Activated CD8-positive, alpha-beta memory T cell treated with anti-CD3 and anti-CD28 coated beads for 4 hours (primary cell): ENCODE measurements at regions not wholly inside any gene's neighbourhood (a gene's known extent, or its start where the extent isn't known, plus 50 kb on each side); places are given as distances from the start of the nearest gene placed in this dataset.

Experiments
- DNase-seq, 2 donors: peaks; one replicate each; pipeline ENCODE4 v3.0.0-alpha.2; 2020; ENCODE audit warnings: low read depth in 2 of 2

DNA sequence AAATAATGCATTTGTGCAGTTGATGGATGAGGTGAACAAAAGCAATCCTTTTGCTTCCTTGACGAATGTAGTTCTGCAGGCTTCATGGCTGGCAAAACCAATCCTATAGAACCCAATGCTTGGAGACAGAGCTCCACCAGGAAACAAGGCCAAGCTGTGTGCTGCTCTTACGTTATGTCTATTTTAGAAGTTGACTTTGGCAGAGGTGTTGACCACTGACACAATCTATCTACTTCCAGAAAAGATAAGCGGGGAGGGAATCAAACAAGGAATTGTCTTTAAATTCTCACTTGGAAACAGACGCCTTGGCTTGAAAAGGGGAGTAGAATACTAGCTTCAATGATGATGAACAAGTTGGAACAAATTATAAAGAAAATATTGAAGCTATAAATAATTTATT, 211.2 kb downstream of the SETD4 start:
- no peak for DNase-seq

DNA sequence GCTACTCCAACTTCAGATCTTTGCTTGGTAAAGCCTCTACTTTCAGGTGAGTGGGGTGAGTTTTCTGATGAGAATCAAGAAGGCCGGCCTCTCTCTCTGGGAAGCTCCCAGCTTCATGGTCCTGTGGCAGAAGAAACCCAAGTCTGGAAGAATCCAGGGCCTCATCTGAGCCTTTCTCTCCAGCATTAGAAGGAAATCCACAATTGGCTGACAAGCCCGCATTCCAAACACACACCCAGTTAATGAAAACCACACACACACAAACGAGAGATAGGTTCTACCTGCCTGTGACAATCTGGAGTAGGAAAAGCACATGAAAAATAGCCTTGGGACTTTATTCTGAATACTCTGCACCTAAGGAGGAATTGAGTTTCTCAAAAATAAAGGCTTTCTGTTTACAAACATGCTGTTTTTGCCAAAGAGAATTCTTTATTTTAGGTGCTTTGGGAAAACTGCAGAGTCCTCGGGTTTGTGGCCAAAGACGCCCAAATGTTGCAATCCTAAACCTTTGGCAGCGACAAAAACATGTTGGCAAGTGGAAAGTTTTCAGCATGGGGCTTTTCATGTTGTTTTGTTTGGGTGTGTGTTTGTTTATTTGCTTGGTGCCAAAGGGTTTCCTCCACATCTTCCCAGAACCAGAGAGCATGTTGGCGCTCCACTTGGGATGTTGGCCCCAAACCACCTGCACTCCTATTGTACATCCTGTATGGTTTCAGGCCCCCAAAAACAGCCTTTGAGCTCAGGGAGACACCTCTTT, 216.2 kb downstream of the SETD4 start:
- DNase-seq, result no peak

DNA sequence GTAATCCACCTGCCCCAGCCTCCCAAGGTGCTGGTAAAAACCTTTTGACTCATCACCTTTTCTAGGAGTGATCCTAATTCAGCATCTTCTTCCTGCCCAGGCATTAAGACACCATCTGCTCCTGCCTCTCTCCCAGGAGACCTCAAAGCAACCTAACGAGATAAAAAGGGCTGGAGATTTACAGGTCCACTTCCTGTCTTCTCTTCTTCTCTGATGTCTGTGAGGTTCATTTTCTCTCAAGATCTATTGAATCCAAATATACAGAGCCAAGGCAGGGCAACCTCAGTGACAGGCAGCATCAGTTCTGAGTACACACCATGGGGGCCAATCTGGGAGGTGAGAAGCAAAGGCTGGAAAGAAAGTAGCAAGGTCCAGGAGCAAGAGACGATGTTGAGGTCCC, 219.4 kb downstream of the SETD4 start:
- no peak for DNase-seq

DNA sequence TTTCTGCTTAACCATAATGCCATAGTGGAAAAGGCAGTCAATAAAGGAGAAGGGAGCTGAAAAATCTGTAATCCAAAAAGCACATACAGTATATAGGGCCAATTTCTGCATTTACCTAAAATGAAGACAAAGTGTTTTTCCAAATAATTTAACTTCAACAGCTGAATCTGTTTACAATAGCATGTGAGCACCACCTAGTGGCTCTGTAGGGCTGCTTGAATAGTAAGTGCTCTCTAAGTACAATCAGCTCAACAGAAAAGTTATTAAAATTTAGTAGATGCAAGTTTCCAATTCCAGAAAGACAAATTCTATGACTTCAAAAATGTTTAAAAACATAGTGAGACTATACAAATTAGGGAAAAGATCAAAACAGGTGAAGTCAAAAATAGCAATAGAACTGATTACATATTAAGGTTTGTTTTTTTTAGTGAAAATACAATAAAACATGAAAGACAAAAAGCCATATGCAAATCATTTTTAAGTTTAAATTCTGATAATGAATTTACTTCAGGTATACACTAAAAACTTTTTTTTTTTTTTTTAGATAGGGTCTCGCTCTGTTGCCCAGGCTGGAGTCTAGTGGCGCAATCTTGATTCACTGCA, 220.0 kb downstream of the SETD4 start:
- peak; percentile 8 to 16 for DNase-seq

DNA sequence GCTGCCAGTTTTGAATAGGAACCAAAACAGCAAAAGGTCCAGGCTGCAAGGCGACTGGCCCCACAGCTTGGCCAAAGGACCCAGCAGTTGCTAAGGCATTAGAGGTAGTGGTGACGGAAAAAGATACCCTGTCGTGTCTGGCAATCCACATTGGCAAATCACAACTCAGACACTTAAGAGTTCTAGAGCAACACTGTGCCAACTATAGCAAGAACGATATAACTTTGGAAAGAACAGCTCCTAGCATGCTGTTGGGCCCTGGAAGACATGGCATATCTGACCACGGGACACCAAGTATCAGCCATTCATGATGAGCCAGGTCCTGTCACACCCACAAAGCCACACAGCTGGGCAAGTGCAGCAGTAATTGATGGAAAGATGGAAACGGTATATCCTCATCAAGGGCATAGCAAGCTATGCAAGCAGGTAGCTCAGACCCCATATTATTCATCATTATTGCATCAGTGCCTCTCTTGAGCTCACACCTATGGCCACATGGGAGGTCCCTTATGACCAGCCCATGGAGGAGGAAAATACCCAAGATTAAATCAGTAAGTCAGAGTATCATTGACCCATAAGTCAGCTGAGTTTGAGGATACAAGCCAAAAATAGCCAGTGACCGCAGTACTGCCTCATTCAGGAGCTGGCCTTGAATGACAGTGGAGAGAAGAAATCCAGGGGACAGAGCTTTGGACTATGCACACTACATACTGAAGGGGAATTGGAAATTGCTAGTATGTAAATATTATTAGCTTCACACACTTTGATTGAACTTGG, 221.2 kb downstream of the SETD4 start:
- no peak for DNase-seq

DNA sequence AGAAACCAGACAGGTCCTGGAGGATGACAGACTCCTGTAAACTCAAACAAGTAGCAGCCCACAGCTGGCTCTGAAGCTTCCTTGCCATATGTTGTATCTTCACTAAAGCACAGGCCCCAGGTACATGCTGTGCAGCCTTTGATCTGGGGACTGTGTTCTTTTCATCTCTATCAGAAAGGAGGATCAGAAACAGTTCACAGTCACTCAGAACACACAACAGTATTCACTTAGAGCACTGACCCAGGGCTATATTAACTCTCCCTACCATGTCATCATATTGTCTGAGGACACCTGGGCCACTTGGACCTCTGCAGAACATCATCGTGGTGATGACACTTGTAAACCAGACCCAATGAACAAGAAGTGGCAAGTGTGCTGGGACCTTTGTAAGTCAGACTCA, 222.0 kb downstream of the SETD4 start:
- DNase-seq, result no peak

DNA sequence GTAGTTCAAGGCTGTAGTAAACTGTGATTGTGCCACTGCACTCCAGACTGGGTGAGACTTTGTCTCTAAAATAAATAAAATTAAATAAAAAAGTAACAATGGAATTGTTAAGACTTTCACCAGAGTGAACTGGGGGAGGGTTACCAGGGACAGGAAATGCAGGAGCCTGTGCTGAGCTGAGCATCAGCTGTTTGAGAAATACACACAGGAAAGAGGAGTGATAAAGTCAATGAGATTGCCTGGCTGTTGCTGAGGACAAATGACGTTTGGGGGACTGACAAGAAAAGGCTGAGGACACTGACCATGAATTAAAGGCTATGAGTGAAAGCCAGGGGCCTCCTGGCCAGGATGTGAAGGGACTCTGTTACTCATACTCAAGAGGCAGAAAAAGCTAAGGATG, 226.3 kb downstream of the SETD4 start:
- DNase-seq, result no peak

DNA sequence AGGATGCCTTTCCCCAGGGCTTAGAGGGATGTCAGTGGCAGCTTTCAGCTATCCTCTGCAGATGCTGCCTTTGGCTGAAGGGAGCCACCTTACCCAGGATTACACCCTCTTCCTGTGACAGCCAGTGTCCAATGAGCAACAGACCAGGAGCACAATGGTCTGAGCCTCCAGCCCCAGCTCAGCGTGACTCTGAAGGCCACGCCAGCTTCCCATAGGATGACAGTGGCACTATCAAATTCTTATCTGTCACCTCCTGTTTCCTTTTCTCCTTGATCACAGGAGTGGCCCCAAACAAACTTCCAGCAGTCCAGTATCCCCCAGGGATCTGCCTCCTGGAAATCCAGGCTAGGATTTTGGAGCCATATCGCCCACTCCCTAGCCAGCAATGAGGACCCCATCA, 226.9 kb downstream of the SETD4 start:
- no peak for DNase-seq

DNA sequence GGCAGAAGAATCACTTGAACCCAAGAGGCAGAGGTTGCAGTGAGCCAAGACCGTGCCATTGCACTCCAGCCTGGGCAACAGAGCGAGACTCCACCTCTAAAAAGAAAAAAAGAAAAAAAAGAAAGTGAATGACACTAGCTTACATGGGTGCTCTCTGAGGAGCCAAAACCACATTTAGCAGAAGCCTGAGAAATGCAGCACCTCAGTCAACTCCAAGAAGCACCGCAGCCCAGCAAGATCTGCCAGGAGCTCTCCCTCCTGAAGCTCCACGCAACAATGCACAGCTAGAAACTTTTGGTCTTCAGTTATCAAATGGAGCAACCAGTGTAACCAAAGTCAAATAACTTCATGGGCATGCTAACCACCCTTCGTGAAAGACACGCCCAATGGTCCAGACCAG, 229.1 kb downstream of the SETD4 start:
- DNase-seq, result no peak

DNA sequence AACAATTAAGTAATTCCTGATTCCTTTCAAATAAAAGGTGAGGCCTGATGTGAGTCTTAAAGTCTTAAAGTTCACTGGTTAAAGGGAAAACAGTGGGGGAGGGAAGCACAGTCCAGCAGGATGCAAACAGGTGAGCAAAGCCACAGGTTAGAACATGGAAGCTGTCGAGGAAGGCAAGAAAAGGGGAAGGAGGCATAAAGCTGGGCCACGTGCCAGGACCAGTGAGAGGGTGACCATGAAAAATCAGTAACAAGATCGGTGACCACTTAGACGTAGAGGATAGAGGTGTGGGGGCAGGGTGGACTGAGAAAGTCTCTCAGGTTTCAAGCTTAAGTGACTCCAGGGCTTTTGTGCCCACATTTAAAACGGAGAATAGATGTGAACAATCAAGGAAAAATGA, 231.3 kb downstream of the SETD4 start:
- DNase-seq, result no peak

DNA sequence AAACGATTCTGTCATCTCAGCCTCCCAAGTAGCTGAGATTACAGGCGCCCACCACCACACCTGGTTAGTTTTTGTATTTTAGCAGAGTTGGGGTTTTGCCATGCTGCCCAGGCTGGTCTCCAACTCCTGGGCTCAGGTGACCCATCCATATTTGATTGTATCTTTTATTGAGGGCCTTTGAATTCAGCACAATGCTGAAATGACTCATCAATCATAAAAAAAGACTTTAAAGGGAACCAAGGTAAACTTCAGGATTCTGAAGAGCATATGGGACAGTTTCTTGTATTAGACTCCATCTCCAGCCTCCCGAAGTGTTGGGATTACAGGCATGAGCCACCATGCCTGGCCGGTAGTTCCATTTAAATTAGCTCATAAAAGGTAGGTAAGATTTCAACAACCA, 232.2 kb downstream of the SETD4 start:
- DNase-seq, result no peak

DNA sequence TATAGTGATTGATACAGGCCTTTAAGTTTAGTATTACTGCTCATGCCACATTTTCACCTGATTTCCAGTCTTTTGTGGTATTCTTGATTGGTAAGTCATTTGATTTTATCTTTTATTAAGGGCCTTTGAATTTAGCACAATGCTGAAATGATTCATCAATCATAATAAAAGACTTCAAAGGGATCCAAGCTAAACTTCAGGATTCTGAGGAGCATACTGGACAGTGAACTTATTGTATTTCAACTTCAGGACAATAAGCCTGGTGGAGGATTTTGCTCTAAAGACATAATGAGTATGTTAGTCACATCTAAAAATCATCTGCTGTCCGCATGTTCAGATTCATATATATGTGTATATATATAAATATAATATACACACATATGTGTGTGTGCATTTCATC, 233.3 kb downstream of the SETD4 start:
- DNase-seq, result no peak

DNA sequence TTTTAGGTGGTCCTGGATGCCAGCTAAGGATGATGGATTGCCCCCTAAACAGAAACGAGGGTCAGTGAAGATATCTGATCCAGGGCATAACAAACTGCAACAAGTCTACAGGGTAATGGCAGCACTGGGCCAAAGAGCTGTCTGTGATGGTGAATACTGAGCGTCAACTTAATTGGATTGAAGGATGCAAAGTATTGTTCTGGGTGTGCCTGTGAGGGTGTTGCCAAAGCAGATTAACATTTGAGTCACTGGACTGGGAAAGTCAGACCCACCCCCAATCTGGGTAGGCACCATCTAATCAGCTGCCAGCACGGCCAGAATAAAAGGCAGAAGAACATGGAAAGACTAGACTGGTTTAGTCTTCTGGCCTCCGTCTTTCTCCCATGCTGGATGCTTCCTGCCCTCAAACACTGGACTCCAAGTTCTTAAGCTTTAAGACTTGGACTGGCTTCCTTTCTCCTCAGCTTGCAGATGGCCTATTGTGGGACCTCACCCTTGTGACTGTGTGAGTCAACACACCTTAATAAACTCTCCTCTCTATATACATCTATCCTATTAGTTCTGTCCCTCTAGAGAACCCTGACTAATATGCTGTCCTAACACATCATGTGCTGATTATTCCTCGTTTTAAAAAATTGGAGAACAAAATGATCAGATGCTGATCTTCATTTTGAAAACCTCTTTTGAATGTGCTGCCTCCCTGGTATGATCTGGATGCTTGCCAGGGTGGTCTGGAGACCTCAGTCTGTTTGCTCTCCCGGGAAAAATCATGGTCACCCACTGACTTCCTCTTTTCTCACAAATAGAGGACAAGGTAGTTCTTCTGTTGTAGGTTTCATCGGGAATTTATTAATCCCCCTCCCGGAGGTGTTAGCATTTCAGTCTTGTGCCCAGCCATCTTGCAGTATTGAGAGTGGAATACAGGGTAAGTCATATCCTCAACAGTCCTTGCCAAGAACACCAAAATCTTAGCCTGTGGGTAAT, 234.7 kb downstream of the SETD4 start:
- no peak for DNase-seq

DNA sequence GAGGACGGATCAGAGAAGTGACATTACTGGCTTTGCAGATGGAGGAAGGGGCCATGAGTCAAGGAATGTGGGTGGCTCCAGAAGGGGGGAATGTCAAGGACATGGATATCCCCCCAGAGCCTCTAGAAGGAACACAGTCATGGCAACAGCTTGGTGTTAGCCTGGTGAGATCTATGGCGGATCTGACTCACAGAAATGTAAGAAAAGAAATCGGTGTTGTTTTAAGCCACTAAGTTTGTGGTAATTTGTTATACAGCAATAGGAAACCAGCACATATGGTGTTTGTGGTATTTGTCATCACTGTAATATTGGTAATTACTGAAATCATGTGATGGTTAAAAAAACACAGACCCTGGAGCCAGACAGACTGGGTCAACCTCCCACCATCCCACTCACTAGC, 236.2 kb downstream of the SETD4 start:
- DNase-seq, result no peak

DNA sequence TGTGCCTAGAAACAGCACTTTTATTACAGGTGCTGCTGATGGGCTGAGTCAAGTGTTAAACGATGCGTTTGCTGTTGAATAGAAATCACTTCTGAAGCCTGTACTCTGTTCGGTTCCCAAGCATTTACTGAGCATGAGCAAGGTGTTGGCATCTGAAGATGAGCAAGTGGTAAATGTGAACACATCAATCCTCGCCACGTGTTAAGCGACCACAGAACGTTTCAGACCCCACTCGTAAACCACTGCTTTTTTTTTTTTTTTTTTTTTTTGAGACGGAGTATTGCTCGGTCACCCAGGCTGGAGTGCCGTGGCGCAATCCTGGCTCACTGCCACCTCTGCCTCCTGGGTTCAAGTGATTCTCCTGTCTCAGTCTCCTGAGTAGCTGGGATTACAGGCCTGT, 241.2 kb downstream of the SETD4 start:
- no peak for DNase-seq

DNA sequence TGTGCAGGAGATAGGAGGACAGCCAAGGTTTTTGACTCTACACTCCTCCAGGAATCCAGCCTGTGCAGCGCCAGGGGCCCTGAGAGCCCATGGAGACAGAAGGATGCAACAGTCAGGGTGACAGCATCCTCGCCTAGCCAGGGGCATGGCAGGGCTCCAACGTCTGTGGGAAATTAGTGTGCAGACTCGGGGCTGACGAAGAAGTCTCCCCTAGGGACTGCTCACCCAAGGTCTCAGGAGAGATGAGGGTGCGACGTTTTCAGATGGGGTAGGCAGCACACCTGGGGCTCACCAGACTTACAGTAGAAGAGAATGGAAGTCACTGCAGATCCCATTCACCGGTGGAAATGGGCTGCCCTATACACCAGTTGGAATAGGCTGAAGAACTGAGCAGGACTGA, 241.7 kb downstream of the SETD4 start:
- no peak for DNase-seq

DNA sequence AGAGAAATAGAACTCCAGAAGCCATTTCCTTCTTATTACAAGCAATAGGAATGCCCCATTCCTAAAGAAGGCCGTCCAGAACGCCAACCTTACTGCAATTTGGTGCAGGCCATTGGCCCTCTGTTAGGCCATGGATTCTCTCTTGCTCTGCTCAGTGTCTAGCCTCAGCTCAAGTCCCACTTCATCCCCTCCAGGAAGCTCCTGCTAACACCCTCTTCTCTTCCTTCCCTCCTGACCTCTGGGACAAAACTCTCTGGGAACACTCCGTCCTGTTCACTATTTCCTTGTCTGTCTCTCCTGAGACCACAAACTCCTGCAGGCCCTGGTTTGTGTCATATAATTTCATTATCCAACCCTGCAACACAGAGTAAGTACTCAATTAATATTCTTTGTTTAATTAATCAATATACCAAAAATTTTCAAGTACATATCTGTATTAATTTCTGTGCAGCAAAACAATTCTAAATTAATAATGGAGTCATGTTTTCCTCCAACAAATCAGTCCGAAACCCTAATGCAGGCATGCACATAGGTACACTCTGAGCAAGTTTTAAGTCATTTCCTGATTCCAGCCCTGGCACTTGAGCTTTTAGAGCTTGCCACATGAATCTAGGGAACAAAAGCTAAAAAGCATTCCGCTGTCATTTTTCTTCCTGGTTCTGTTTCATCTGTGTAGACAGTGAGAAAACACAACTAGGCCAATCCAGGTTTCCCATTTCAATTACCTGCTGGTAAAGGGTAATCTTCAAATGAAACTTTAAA, 245.3 kb downstream of the SETD4 start:
- DNase-seq, result no peak

DNA sequence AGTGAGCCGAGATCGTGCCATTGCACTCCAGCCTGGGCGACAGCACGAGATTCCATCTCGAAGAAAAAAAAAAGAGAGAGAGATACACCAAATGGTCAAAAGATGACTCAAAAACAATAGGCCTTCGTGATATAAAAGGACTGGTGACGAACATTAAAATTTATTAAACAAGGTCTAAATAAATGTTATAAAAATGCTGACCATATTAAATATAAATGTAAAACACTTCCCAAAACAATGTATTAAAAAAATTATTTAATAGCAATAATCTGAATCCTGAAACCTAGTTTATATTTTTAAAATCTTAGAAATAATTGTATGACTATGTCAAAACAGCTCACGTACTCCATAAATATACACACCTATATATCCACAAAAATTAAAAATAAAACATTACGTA, 247.6 kb downstream of the SETD4 start:
- DNase-seq, result no peak

DNA sequence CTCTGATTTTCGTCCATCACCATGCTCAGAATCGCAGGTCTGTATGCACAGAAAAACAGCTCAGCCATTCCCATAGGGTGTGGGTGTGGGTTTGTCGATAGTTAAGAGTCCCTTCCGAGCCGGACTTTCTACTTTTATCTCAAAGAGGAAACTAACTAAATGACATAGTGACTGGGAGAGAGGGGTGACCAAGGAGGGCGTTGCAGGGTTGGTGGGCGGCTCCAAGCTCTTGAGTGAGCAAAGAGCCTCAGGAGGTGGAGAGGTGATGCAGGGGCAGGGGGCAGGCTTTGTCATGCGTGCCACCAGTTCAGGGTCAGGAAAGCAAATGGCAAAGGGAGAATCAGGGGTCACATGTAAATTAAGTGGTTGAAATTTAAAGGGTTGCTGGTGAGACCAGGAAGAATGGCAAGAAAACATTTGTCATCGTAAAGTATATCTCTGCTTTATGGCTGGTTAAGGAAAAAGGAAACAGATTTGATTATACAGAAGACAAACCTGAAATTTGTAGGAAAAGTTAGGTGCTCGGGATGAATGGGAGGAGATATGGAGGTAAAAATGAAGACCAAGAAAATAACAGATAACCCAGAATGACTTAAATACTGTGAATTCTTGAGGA, 249.0 kb downstream of the SETD4 start:
- DNase-seq, result no peak

DNA sequence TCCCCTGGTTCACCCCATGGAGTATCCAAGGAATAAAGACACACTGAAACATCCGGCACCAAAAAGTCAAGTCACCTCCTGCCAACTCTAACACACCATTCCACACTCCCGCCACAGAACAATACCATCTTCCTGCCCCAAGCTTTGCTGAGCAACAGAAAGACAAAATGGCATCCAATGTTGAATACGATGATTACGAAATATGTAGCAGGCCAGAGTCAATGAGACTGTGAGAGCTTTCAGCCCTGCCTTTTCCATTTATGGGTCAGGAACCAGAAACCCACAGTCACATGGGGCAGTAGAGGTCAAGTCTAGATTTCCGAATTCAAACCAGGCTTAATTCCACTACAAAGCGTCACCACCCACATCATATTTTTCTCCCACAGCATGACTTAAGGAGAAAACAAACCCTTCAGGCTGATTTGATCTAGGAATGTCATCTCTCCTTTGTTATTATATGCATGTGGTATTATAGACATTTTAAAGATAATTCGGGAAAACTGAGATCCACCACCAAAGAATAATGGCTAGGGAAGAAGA, 249.8 kb downstream of the SETD4 start:
- no peak for DNase-seq
